GM10248 (cell line): ENCODE measurements at regions not wholly inside any gene's neighbourhood (a gene's known extent, or its start where the extent isn't known, plus 50 kb on each side); places are given as distances from the start of the nearest gene placed in this dataset.
"Not testable (repeated sequence)": the region's sequence is repeated elsewhere in the genome, so short reads cannot be mapped to it uniquely, and the experiment has no call there.

Source experiments
- CTCF ChIA-PET: fragments of 300-600 bp; sonication (Branson Sonifier 250); formaldehyde crosslinking; extraction: SDS; loops from one replicate; lab custom pipeline; 2021; ENCODE audit warnings: antibody characterized with exemption; lab: Yijun Ruan, JAX
- POLR2A ChIA-PET: fragments of 350-650 bp; sonication (Branson Sonifier 250); formaldehyde crosslinking; extraction: SDS; loops from one replicate; lab custom pipeline; 2020; ENCODE audit warnings: antibody characterized with exemption; lab: Yijun Ruan, JAX
- DNase-seq: peaks from one replicate; pipeline ENCODE4 v3.0.0; 2012; ENCODE audit errors: extremely low spot score
- CTCF ChIP-seq: IDR thresholded peaks from 2 replicates; pipeline ENCODE4 v1.5.1; 2012; ENCODE audit warnings: mild to moderate bottlenecking, low read depth; ENCODE audit errors: extremely low read depth, missing control alignments, control extremely low read depth

- POLR2A ChIA-PET, result no interaction called here
- CTCF ChIA-PET, result interaction anchor here (1.0 to 1.9 kb wide), 5 partner anchors 11 to 770 kb away, joined by 3 to 8 read pairs (median 3); no protein-coding TSS in a partner anchor
- no peak for DNase-seq
- TF ChIP-seq CTCF, result no peak
Measured at GRCh38 chr17:71769850-71770249, 351.0 kb upstream of the SOX9 start.

GRCh38 chr17:71777048-71777640, 343.7 kb upstream of the SOX9 start:
- TF ChIP-seq CTCF, result no peak
- POLR2A ChIA-PET, result no interaction called here
- CTCF ChIA-PET, result interaction anchor here (0.8 to 1.5 kb wide), 2 partner anchors 8 to 15 kb away, joined by 3 read pairs; no protein-coding TSS in a partner anchor
- DNase-seq, result no peak

- no peak for DNase-seq
- POLR2A ChIA-PET, result no interaction called here
- no peak for TF ChIP-seq CTCF
- CTCF ChIA-PET, result interaction anchor here (1.7 to 1.8 kb wide), 2 partner anchors 13 to 16 kb away, joined by 4 to 6 read pairs; no protein-coding TSS in a partner anchor
Measured at GRCh38 chr17:71779482-71779881, 341.3 kb upstream of the SOX9 start.

GRCh38 chr17:71780596-71780995, 340.2 kb upstream of the SOX9 start:
- CTCF ChIA-PET, result interaction anchor here (1.2 kb wide), 1 partner anchor 11 kb away, joined by 3 read pairs; no protein-coding TSS in a partner anchor
- TF ChIP-seq CTCF, result no peak
- no peak for DNase-seq
- POLR2A ChIA-PET, result no interaction called here

GRCh38 chr17:71782021-71782420, 338.8 kb upstream of the SOX9 start:
- CTCF ChIA-PET, DNase-seq, POLR2A ChIA-PET: not testable (repeated sequence)

GRCh38 chr17:71790791-71791190, 330.0 kb upstream of the SOX9 start:
- POLR2A ChIA-PET, result no interaction called here
- CTCF ChIA-PET, result no interaction called here

GRCh38 chr17:71791311-71791710, 329.5 kb upstream of the SOX9 start:
- CTCF ChIA-PET, result no interaction called here
- POLR2A ChIA-PET, result no interaction called here
- DNase-seq, result no peak
- no peak for TF ChIP-seq CTCF

More at GRCh38 chr17:71790791-71791190, 330.0 kb upstream of the SOX9 start:
- DNase-seq, result no peak
- TF ChIP-seq CTCF, result no peak
